GM10266 (cell line): ENCODE measurements at regions not wholly inside any gene's neighbourhood (a gene's known extent, or its start where the extent isn't known, plus 50 kb on each side); places are given as distances from the start of the nearest gene placed in this dataset.
A peak's percentile ranks its signal among the peaks of the same experiment; 100 is the strongest.

ENCODE experiments used
- DNase-seq: peaks from one replicate; pipeline ENCODE4 v3.0.0; 2012; ENCODE audit errors: extremely low spot score
- TF ChIP-seq, protein P1 (sequence below): IDR thresholded peaks from 2 replicates; pipeline ENCODE4 v1.5.1; 2012; ENCODE audit warnings: mild to moderate bottlenecking, low read depth; ENCODE audit not compliant: control insufficient read depth, insufficient read depth; ENCODE audit errors: missing control alignments

DNA sequence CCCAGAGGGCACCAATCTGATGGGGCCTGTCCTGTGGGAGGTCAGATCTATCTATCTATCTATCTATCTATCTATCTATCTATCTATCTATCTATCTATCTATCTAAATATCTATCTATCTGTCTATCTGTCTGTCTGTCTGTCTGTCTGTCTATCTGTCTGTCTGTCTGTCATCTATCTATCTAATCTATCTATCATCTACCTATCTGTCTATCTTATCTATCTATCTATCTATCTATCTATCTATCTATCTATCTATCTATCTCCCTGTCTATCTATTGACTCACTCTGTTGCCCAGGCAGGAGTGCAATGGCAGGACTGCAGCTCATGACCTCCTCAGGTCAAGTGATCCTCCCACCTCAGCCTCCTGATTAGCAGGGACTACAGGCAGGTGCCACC is 155.7 kb upstream of the STX18 start:
- DNase-seq = no peak
- TF ChIP-seq, protein P1, sequence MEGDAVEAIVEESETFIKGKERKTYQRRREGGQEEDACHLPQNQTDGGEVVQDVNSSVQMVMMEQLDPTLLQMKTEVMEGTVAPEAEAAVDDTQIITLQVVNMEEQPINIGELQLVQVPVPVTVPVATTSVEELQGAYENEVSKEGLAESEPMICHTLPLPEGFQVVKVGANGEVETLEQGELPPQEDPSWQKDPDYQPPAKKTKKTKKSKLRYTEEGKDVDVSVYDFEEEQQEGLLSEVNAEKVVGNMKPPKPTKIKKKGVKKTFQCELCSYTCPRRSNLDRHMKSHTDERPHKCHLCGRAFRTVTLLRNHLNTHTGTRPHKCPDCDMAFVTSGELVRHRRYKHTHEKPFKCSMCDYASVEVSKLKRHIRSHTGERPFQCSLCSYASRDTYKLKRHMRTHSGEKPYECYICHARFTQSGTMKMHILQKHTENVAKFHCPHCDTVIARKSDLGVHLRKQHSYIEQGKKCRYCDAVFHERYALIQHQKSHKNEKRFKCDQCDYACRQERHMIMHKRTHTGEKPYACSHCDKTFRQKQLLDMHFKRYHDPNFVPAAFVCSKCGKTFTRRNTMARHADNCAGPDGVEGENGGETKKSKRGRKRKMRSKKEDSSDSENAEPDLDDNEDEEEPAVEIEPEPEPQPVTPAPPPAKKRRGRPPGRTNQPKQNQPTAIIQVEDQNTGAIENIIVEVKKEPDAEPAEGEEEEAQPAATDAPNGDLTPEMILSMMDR = no peak

DNA sequence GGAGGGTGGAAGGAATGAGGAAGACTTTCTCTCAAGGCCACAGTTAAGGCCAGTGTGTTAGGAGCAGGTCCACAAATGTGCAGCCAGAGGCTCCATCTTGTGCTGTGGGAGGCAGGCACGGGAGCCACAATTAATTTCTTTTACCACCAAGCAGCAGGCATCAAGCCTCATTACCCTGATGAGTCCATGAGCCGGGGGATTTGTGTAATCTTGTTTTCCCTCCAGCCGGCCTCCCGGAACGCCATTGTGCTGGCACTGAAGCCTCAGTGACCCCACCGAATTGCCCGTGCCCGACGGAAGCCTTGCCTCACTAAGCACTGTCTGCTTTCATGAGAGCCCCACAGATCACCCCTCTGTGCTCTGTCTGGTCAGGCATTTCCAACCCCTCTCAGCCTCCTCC is 154.7 kb upstream of the STX18 start:
- no peak for DNase-seq
- TF ChIP-seq, protein P1 = no peak

DNA sequence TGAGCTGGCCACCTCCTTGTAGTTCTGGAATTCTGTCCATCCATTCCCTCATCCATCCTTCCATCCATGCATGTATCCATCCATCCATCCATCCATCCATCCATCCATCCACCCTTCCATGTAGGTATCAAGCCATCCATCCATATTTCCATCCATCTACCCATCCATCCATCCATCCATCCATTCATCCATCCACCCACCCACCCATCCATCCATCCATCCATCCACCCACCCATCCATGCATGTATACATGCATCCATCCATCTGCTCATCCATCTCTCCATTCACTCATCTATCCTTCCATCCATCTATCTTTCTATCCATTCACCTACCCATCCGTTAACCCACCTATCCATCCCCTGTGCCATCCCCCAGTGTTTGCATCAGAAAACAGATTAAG is 153.6 kb upstream of the STX18 start:
- TF ChIP-seq, protein P1 = no peak
- no peak for DNase-seq

DNA sequence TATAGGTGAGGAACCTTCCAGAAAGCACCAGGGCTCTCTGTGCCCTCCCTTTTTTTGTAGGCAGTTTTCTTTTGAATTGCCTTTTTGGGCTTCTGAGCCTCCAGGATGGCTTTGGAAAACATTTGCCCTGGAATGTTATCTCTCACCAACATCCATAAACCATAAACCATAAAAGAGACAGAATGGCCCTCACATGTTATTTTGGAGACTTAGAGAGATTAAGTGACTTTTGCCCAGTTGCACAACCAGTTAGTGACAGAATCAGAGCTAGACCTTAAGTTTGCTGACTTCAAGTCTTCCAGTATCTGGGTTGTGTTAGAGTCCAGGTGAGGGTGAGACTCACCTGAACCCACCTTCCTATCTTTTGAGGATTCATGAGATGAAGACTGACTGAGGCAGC is 153.0 kb upstream of the STX18 start:
- TF ChIP-seq, protein P1 = no peak
- DNase-seq = no peak

DNA sequence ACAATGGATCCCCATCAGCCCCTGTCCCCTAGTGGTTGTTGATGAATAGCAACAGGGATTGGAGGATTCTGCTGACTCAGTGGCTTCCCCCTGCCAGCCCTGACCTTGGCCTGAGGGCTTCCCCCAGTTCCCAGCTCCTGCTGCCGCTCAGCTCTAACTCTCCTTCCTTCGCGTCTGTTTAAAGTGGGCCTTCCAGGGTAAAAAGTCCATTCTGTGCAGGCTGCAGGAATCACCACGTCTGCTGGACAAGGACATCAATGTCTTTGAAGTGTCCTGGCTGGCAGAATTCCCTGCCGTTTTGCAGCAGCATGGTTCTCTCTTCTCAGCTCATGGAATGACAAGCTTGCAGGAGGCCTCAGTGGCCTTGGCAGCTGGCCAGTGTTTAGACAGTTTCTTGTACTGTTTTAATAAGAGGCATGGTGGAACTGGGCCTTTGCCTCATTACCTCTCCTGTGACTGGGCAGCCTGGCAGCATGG is 152.5 kb upstream of the STX18 start:
- DNase-seq = no peak
- TF ChIP-seq, protein P1 = no peak

DNA sequence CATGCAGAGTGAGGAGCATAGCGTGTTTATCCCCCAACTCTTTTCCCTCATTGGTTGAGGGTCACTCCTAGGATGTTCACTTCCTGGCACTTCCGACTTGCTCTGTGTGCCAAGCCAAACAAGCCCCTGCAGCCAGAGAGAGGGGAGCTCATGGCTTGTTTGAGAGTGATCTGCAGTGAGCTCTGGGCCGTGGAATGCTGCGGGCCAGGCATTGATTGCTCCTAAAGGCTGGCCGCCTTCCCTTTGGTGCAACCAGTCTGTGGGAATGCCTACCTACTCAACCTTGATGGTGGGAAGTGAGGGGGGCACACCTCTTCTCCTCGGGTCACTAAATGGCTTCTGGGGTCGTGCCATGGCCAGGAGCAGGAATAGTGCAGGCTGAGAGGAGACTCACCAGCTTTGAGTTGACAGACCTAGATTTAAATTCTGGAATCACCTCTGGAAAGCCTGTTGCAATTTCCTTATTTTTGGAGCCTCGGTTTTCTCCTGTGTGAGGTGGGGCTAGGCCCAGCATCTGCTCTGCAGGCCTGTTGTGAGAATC is 152.0 kb upstream of the STX18 start:
- DNase-seq = no peak

DNA sequence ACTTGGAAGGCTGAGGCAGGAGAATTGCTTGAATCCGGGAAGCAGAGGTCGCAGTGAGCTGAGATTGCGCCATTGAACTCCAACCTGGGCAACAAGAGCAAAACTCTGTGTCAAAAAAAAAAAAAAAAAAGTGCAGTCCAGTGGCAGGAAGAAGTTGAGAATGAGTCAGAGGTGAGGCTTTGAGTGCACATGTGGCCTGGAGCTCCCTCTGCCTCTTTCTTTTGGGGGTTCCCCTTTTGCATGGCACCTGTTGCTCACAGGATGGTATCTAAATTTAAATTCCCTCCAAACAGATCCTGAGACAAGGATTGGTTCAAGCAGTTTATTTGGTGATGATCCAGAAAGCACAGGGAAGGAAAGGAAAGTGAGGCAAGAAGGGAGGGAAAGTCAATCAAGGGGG is 151.4 kb upstream of the STX18 start:
- TF ChIP-seq, protein P1 = no peak
- peak; percentile 30 for DNase-seq

More for the DNA sequence above, 152.0 kb upstream of the STX18 start:
- TF ChIP-seq, protein P1 = no peak
